ENCODE measurements at regions not wholly inside any gene's neighbourhood (a gene's known extent, or its start where the extent isn't known, plus 50 kb on each side); places are given as distances from the start of the nearest gene placed in this dataset.

DNA sequence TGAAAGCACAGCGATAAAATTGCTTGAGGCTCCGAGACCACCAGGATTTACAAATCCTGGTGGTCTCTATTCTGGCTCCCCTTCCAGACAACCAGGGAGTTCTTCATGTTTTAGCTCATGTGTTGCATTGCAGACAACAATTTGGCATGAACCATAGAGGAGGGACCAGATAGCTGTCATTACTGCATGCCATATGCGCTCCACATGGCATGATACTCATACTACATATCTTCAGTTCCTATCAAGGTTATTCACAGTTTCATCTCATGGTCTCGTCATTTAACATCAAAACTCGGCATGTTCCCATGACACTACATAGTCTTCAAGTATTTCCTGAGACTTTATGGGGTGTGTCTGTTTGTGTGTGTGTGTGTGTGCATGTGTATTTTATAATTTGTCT is 220.3 kb downstream of the OR13H1 start:
- Histone ChIP-seq H3K27ac (no peak overlapping the region), H3K36me3 (no peaks in the 10 kb centered on the region), H3K27me3 (no peaks in the 10 kb centered on the region), H3K9me3 (no peaks in the 10 kb centered on the region), H3K4me1 (no peaks in the 10 kb centered on the region), H3K4me3 (replicated peaks in 1 of 3) (peak overlapping the region in 1 of 3 donors; percentile 21)
- no peak for DNase-seq
- 95 to 98% methylated on average over 5 of the region's 5 CpGs for WGBS, 2 donors
- TF ChIP-seq POLR2A (IDR thresholded peaks at IDR 0.05): no peak
- TF ChIP-seq, protein P1, sequence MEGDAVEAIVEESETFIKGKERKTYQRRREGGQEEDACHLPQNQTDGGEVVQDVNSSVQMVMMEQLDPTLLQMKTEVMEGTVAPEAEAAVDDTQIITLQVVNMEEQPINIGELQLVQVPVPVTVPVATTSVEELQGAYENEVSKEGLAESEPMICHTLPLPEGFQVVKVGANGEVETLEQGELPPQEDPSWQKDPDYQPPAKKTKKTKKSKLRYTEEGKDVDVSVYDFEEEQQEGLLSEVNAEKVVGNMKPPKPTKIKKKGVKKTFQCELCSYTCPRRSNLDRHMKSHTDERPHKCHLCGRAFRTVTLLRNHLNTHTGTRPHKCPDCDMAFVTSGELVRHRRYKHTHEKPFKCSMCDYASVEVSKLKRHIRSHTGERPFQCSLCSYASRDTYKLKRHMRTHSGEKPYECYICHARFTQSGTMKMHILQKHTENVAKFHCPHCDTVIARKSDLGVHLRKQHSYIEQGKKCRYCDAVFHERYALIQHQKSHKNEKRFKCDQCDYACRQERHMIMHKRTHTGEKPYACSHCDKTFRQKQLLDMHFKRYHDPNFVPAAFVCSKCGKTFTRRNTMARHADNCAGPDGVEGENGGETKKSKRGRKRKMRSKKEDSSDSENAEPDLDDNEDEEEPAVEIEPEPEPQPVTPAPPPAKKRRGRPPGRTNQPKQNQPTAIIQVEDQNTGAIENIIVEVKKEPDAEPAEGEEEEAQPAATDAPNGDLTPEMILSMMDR (IDR thresholded peaks at IDR 0.05): no peak
- intact Hi-C loops (cut with DNase I): no loop called here

DNA sequence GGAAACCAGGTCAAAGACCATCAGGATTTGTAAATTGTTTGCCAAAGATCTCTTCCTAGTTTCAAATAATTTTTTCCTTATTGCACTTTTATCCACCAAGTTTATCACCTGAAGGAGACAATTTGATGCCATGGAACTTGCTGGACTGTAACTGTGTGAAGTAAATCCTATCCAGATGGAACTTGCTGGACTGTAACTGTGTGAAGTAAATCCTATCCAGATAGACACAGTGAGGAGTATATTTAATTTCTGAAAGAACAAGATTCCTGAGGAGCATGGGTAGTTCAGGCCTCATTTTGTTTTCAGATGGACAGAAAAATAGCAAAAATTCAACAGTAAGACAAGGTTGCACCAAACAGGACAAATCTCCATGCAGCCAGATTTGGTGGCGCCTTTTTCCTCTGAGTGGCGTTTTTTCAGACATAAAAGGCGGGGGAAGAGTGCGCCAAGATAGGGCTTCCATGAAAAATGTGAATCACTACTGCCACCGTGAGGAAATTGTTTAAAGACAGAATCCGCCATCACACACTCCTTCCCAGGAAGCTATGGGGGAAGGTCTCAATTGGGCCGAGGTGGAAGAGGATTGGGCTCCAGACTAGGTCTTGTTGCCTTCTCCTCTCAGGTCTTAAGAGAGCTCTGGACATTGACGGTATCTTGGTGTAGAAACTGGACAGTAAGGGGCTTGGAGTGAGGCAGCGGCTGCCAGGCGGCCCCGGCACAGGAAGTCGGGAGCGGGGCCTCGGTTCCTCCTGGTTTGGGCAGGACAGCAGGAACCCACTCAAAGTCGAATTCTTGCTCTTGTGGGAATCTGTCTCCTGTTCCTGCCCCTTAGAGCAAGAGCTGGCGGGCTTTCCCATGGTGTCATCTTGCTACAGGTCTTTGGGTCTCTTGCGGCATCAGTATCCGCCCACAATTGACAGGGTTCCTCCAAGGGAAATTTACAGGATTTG is 234.7 kb downstream of the OR13H1 start:
- WGBS, 2 donors: 96 to 99% methylated on average over 10 to 17 of the region's 18 CpGs

DNA sequence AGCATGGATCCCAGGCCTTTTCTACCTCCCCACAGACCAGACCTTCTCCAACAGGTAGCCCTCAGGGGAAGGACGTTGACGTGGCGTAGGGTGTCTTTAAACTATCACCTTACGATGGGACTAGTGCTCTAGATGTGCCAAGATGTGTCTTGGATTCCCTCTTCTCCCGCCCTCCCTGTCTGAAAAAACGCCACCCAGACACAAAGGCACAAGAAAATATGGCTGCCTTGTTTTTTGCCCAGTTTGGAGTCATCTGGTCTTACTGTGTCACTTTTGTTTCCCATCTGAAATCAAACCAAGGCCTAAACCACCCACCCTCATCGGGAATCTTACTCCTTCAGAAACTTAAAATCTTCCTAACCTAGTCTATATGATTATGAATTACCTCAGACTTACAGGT is 235.4 kb downstream of the OR13H1 start:
- DNase-seq: no peak
- 97 to 98% methylated on average over 7 of the region's 7 CpGs for WGBS, 2 donors
- Histone ChIP-seq H3K27ac (peak overlapping the region in 1 of 3 donors; percentile 59), H3K4me3 (replicated peaks in 1 of 3) (no peak overlapping the region), H3K9me3 (no peaks in the 10 kb centered on the region), H3K27me3 (no peaks in the 10 kb centered on the region), H3K4me1 (peaks cover 0 to 5% of the 10 kb centered on the region in 2 donors), H3K36me3 (no peaks in the 10 kb centered on the region)
- intact Hi-C loops (cut with DNase I): no loop called here
- TF ChIP-seq, protein P1 (IDR thresholded peaks at IDR 0.05): no peak
- TF ChIP-seq POLR2A (IDR thresholded peaks at IDR 0.05): no peak

More for the DNA sequence above, 234.7 kb downstream of the OR13H1 start:
- Histone ChIP-seq H3K36me3 (no peaks in the 10 kb centered on the region), H3K4me1 (peaks cover 0 to 5% of the 10 kb centered on the region in 2 donors), H3K27ac (peak overlapping the region in 2 of 3 donors; percentile 59 to 80), H3K27me3 (no peaks in the 10 kb centered on the region), H3K9me3 (no peaks in the 10 kb centered on the region), H3K4me3 (replicated peaks in 1 of 3) (peak overlapping the region in 1 of 3 donors; percentile 14)
- no peak for TF ChIP-seq POLR2A (IDR thresholded peaks at IDR 0.05)
- TF ChIP-seq, protein P1 (IDR thresholded peaks at IDR 0.05): peak in 2 of 6 experiments; percentile 47 to 65
- DNase-seq: no peak
- intact Hi-C loops (cut with DNase I): no loop called here

DNA sequence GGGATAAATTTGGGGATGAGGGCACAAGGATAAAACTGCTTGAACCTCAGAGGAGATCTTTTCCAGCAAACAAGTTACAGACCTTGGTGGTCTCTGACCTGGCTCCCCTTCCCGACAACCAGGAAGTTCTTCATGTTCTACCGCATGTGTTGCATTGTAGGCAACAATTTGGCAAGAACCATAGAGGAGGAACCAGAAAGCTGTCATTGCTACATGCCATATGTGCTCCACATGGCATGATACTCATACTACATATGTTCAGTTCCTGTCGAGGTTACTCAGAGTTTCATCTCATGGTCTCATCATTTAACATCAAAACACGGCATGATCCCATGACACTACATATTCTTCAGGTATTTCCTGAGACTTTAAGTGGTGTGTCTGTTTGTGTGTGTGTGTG is 235.9 kb downstream of the OR13H1 start:
- intact Hi-C loops (cut with DNase I): no loop called here
- 100% methylated on average over 4 of the region's 4 CpGs for WGBS, 2 donors

More for the DNA sequence above, 235.9 kb downstream of the OR13H1 start:
- Histone ChIP-seq H3K36me3 (no peaks in the 10 kb centered on the region), H3K9me3 (no peaks in the 10 kb centered on the region), H3K4me1 (peaks cover 0 to 5% of the 10 kb centered on the region in 2 donors), H3K27me3 (no peaks in the 10 kb centered on the region), H3K27ac (no peak overlapping the region), H3K4me3 (replicated peaks in 1 of 3) (no peak overlapping the region)
- no peak for TF ChIP-seq POLR2A (IDR thresholded peaks at IDR 0.05)
- TF ChIP-seq, protein P1 (IDR thresholded peaks at IDR 0.05): no peak
- no peak for DNase-seq
